Retinal pigment epithelial cell (primary cell): ENCODE measurements at regions not wholly inside any gene's neighbourhood (a gene's known extent, or its start where the extent isn't known, plus 50 kb on each side); places are given as distances from the start of the nearest gene placed in this dataset.
A peak's percentile ranks its signal among the peaks of the same experiment; 100 is the strongest.

Experiments used
- DNase-seq: peaks from one replicate; pipeline ENCODE4 v3.0.0-alpha.2; 2010; ENCODE audit warnings: low read depth
- H3K4me3 ChIP-seq: 2 replicates; pipeline ENCODE4 v1.5.1; 2011; ENCODE audit warnings: mild to moderate bottlenecking, low read length, control low read depth, moderate library complexity
- CTCF ChIP-seq: conservative IDR thresholded peaks from 2 replicates; pipeline ENCODE4 v1.5.1; 2011; ENCODE audit warnings: low read depth, low read length, control low read depth, inconsistent platforms

- TF ChIP-seq CTCF, result no peak
- DNase-seq, result peak; percentile 42
- H3K4me3 ChIP-seq, result no peak overlapping the region
Observed at GRCh38 chr2:226185616-226186211, 613.9 kb downstream of the IRS1 start.

DNA sequence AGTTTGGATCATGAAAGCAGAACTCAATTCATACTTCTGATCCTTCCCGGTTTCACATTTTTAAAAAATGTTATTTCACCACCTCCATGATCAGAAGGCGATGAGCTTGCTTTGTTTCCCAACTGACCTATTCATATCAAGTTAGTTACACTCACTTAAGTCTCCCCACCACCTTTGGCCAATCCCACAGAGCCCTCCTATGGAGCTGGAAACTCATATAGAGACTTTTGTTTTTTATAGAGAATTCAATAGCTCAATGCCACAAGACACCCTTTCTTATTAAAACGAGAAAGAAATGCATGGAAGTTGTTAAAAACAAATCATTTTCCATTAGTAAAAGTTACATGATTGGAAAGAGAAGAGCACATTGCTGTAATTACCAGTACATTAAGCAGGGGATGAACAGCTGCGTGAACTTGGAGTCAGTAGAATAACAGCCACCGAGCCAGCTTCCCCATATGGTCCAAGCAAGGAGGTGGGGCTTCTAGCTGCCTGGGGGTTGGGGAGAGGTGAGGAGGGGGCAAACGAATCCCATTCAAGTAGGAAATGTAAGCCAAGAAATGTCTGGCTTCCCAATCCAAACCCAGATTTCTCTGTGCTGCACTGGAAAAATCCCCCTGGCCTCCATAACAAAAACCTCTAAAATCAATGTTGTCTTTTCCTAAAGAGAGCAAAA, 614.5 kb downstream of the IRS1 start:
- H3K4me3 ChIP-seq, result no peak overlapping the region
- TF ChIP-seq CTCF, result no peak
- no peak for DNase-seq

DNA sequence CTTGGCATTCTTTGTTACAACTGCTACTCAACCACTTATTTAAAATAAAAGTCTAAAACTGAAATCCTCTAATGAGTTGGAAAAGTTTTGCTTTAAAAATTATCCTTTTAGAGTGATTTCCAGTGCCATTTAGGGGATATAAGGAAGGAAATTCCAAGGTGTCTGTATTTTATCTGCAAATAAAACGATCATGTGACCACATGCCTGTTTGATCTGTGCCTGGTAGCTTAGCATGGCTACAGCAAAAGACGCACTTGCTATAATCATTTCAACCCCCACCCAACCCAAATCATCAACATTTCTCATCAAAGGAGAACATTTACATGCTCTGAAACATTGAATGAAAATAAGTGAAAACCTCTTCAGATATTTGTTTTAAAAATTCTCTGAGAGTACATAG, 615.1 kb downstream of the IRS1 start:
- H3K4me3 ChIP-seq, result no peak overlapping the region
- TF ChIP-seq CTCF, result no peak
- no peak for DNase-seq

DNA sequence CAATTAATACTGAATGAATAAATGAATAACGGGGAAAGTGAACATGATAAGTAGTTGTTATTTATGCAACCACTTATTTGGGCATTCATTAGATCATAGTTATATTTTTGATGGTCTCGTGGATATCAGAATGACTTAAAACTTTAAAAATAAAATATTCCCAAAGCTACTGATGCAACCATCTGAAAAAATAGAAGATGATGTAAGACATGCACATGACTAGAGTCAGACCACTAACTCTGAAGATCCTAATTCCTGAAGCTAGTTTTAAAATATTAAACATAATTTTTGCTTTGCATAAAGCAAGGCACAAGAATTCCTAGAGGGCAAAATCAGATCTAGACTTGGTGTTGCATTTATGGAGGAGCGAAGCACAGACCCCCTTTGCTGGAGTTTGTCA, 616.1 kb downstream of the IRS1 start:
- H3K4me3 ChIP-seq, result no peak overlapping the region
- TF ChIP-seq CTCF, result no peak
- DNase-seq, result no peak

DNA sequence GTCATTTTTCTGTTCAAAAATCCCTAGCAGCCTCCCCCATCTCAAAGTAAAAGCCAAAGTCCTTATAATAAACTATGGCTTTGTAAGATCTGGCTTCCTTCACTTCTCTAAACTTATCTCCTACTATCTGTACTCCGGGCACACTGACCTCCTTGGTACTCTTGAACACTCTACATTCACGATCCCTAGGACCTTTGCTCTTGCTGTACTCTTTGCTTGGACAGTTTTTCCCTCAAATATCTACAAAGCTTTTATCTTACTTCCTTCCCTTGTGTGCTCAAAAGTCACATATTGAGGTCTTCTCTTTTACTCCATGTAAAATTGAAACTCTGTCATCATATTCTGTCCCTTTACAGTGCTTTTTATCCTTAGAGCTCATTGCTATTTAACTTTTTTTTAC, 616.6 kb downstream of the IRS1 start:
- no peak overlapping the region for H3K4me3 ChIP-seq
- no peak for TF ChIP-seq CTCF
- DNase-seq, result no peak

- DNase-seq, result no peak
- no peak overlapping the region for H3K4me3 ChIP-seq
- TF ChIP-seq CTCF, result no peak
Observed at GRCh38 chr2:226181909-226182308, 617.7 kb downstream of the IRS1 start.

DNA sequence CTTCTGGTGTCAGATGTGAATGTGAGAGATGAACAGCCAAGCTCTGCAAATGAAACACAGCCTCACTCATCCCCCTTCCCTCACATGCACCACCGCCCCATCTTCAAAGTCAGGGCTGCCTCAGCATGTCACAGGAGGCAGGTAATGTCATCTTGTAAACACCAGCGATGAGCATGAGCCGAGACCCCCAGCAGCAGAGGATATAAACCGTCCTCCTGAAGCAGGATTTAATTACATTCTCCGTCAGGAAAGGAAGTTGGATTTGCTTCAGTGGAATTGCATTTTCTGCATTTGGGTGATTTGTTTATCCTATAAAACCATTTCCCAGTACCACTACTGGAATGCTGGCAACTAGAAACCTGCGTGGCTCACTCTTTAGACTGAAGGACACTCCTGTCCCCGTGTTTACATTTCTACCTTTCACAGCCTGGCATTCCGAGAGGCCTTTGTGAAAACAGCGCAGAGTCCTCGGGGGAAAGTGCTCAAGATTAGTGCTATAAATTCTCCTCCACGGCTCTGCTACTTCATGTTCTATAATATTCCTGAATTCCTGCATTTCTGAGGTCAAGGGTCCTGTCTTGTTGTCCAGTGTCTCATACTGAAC, 619.2 kb downstream of the IRS1 start:
- H3K4me3 ChIP-seq, result no peak overlapping the region
- no peak for DNase-seq
- no peak for TF ChIP-seq CTCF
